ENCODE measurements at regions not wholly inside any gene's neighbourhood (a gene's known extent, or its start where the extent isn't known, plus 50 kb on each side); places are given as distances from the start of the nearest gene placed in this dataset.

- TF ChIP-seq CTCF (IDR thresholded peaks at IDR 0.05; ENCODE audit: extremely low read depth in 1 of 2, insufficient read depth in 1 of 2, low read depth in 1 of 2, low read length in 2 of 2): no peak
- no peak for TF ChIP-seq POLR2A (IDR thresholded peaks at IDR 0.05; ENCODE audit: low read depth, low read length)
- TF ChIP-seq POLR2AphosphoS5 (IDR thresholded peaks at IDR 0.05; ENCODE audit: insufficient read depth, low read depth, low read length): no peak
- TF ChIP-seq EZH2 (IDR thresholded peaks at IDR 0.05; ENCODE audit: borderline replicate concordance, low read depth, low read length, severe bottlenecking): no peak
- TF ChIP-seq JUN (IDR thresholded peaks at IDR 0.05; ENCODE audit: borderline replicate concordance, insufficient read depth, insufficient read length, low read depth): no peak
Measured at GRCh38 chr11:19474954-19475721, 234.4 kb upstream of the E2F8 start.

All from endothelial cell of umbilical vein (primary cell).